BJ (cell line): ENCODE measurements at regions not wholly inside any gene's neighbourhood (a gene's known extent, or its start where the extent isn't known, plus 50 kb on each side); places are given as distances from the start of the nearest gene placed in this dataset.

Source experiments
- CTCF ChIA-PET: fragments of 350-600 bp; formaldehyde crosslinking; extraction: SDS; loops from one replicate; lab custom pipeline; 2021; ENCODE audit warnings: antibody characterized with exemption, inconsistent platforms; lab: Yijun Ruan, JAX
- POLR2A ChIA-PET: fragments of 300-600 bp; sonication (Branson Sonifier 250); formaldehyde crosslinking; extraction: SDS; loops from one replicate; lab custom pipeline; 2021; ENCODE audit warnings: antibody characterized with exemption; lab: Charles Lee
- DNase-seq: peaks from one replicate; pipeline ENCODE4 v3.0.0-alpha.2; 2011; ENCODE audit warnings: low read depth
- H3K27me3 ChIP-seq: 2 replicates; pipeline ENCODE4 v1.6.0; 2011; ENCODE audit warnings: low read length; ENCODE audit not compliant: control insufficient read depth, insufficient read depth
- H3K36me3 ChIP-seq: 2 replicates; pipeline ENCODE4 v1.5.1; 2011; ENCODE audit warnings: low read length; ENCODE audit not compliant: control insufficient read depth, insufficient read depth
- H3K4me3 ChIP-seq: 2 replicates; pipeline ENCODE4 v1.5.1; 2011; ENCODE audit warnings: low read depth, mild to moderate bottlenecking, control low read depth, low read length
- CTCF ChIP-seq: IDR thresholded peaks from 2 replicates; pipeline ENCODE4 v1.5.1; 2011; ENCODE audit warnings: low read depth, mild to moderate bottlenecking, control low read depth, inconsistent platforms, low read length, moderate library complexity; ENCODE audit not compliant: insufficient read depth

DNA sequence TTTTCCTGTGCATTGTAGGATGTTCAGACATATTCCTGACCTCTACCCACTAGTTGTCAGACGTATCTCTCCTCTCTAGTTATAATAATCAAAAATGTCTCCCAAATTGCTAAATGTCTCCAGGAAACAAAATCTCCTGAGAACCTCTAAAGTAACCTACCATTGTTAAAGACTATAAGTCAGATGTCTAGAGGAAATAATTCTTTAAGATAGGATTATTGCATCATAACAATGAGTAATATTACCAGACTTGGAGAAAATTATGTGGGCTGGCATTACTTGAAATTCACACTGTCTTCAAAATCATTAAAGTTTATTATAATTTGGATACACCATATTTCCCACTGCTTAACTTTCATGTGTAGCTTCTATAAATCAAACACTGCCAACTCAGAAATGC lies 643.0 kb upstream of the ADGRL2 start:
- no peak for DNase-seq
- no peaks in the 10 kb centered on the region for H3K36me3 ChIP-seq
- ChIA-PET CTCF (no interaction called here), POLR2A (no interaction called here)
- H3K27me3 ChIP-seq: no peaks in the 10 kb centered on the region
- H3K4me3 ChIP-seq: no peak overlapping the region
- no peak for TF ChIP-seq CTCF

DNA sequence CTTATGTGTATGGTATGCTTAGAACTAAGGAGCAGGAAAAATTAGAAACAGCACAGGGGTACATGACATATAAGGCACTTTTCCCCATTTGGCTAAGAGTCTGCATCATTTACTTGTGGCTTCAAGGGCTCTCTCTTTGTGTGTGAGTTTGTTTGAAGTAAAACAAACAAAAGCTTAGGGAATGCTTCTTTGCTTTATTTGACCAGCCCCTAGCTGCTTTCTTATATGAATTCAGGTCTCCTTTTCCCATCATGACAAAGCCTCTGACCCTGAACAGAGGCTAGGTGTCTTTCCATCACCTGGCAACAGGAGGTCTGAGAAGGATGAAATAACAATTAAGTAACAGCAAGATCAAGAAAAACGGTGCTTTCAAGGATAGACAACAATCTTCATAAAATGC lies 643.8 kb upstream of the ADGRL2 start:
- H3K4me3 ChIP-seq: no peak overlapping the region
- H3K27me3 ChIP-seq: no peaks in the 10 kb centered on the region
- no peak for TF ChIP-seq CTCF
- no peak for DNase-seq
- CTCF ChIA-PET: no interaction called here
- POLR2A ChIA-PET: no interaction called here
- no peaks in the 10 kb centered on the region for H3K36me3 ChIP-seq

GRCh38 chr1:81155131-81155530 lies 645.6 kb upstream of the ADGRL2 start:
- no peaks in the 10 kb centered on the region for H3K27me3 ChIP-seq
- POLR2A ChIA-PET: no interaction called here
- CTCF ChIA-PET: interaction anchor here (1.2 kb wide), 1 partner anchor 30 kb away, joined by 4 read pairs; no protein-coding TSS in a partner anchor
- peak; percentile 63 for DNase-seq
- no peak for TF ChIP-seq CTCF
- no peaks in the 10 kb centered on the region for H3K36me3 ChIP-seq
- no peak overlapping the region for H3K4me3 ChIP-seq

DNA sequence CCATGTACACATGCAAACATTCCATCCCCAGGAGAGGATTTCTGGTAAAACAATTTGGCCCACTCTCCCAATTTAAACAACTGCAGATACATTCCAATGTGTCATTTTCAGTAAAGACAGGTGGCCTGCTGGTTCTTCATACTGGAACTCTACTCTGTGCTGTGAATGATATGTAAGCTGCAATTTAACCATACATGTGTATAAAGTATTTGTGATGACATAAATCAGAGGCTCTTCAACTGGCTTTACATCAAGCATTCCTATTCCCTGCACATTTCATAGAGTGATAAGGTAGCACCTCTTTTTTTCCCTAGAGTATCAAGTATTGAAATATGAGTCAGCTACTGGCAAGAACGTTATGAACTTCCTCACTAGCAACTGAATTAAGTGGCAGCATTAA lies 649.5 kb upstream of the ADGRL2 start:
- ChIA-PET POLR2A (no interaction called here), CTCF (interaction anchor here (1.6 kb wide), 1 partner anchor 8 kb away, joined by 3 read pairs; no protein-coding TSS in a partner anchor)
- no peak for TF ChIP-seq CTCF
- Histone ChIP-seq H3K27me3 (no peaks in the 10 kb centered on the region), H3K36me3 (no peaks in the 10 kb centered on the region), H3K4me3 (no peak overlapping the region)
- no peak for DNase-seq

DNA sequence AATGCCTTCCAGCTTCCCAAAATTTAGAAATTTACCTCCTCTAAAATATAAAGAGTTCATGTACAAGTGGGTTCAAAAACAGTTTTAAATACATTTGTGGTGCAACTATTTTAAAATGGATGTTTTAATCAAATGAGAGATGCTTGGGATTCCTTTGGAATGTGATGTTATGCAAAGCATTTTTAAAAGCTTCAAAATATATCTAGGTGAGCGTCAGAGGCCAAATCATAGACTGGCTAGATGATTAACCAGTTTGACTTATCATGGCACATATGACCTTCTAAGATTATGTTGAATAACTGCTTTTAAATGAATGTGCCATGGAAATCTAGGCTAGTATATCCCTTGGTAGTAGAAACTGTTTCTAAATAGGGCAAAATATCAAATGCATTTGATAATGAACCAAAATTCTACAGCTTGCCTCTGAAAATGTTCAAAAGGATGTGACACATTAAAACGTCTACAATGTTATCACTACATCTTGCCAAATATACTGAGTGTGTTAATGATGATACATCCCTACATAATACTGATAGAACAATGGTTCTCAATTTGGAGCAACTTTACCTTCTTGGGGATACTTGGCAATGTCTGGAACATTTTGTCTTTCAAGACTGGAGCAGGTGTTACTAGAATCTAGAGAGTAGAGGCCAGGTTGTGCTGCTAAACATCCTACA lies 650.9 kb upstream of the ADGRL2 start:
- Histone ChIP-seq H3K27me3 (no peaks in the 10 kb centered on the region), H3K36me3 (no peaks in the 10 kb centered on the region), H3K4me3 (no peak overlapping the region)
- ChIA-PET CTCF (interaction anchor here (1.3 kb wide), 1 partner anchor 13 kb away, joined by 3 read pairs; no protein-coding TSS in a partner anchor), POLR2A (interaction anchor here (0.5 kb wide), 1 partner anchor 1546 kb away, joined by 3 read pairs; no protein-coding TSS in a partner anchor)
- no peak for TF ChIP-seq CTCF
- DNase-seq: no peak
